ENCODE measurements at regions not wholly inside any gene's neighbourhood (a gene's known extent, or its start where the extent isn't known, plus 50 kb on each side); places are given as distances from the start of the nearest gene placed in this dataset.

- TF ChIP-seq CTCF (IDR thresholded peaks at IDR 0.05; ENCODE audit: borderline replicate concordance, extremely low read depth, low read length, poor library complexity, severe bottlenecking): no peak
- TF ChIP-seq EZH2 (IDR thresholded peaks at IDR 0.05; ENCODE audit: borderline replicate concordance, low read depth, low read length, severe bottlenecking): no peak
These were observed 149.1 kb upstream of the USP38 start for GRCh38 chr4:143035661-143036060.
